Daoy (cell line): ENCODE measurements at regions not wholly inside any gene's neighbourhood (a gene's known extent, or its start where the extent isn't known, plus 50 kb on each side); places are given as distances from the start of the nearest gene placed in this dataset.

ENCODE experiments used
- DNase-seq: peaks from one replicate; pipeline ENCODE4 v3.0.0-alpha.2; 2015; ENCODE audit warnings: low read depth

GRCh38 chr7:68478326-68478725 is 1119.9 kb upstream of the AUTS2 start:
- no peak for DNase-seq

- DNase-seq = no peak
Observed at GRCh38 chr7:68482800-68483199, 1115.5 kb upstream of the AUTS2 start.

- no peak for DNase-seq
Observed at GRCh38 chr7:68484731-68485130, 1113.5 kb upstream of the AUTS2 start.

GRCh38 chr7:68485253-68485917 is 1112.9 kb upstream of the AUTS2 start:
- DNase-seq = no peak

GRCh38 chr7:68488341-68489060 is 1109.8 kb upstream of the AUTS2 start:
- no peak for DNase-seq

- no peak for DNase-seq
Observed at GRCh38 chr7:68491523-68492358, 1106.5 kb upstream of the AUTS2 start.

- DNase-seq = no peak
Observed at GRCh38 chr7:68492359-68492690, 1106.0 kb upstream of the AUTS2 start.

GRCh38 chr7:68503400-68503799 is 1094.9 kb upstream of the AUTS2 start:
- DNase-seq = no peak

- no peak for DNase-seq
Observed at GRCh38 chr7:68504716-68505115, 1093.6 kb upstream of the AUTS2 start.

GRCh38 chr7:68505721-68506120 is 1092.6 kb upstream of the AUTS2 start:
- DNase-seq = no peak

- DNase-seq = no peak
Observed at GRCh38 chr7:68507668-68508067, 1090.6 kb upstream of the AUTS2 start.

- no peak for DNase-seq
Observed at GRCh38 chr7:68509054-68509453, 1089.2 kb upstream of the AUTS2 start.

- no peak for DNase-seq
Observed at GRCh38 chr7:68509603-68510002, 1088.7 kb upstream of the AUTS2 start.

- no peak for DNase-seq
Observed at GRCh38 chr7:68511281-68511680, 1087.0 kb upstream of the AUTS2 start.

GRCh38 chr7:68512466-68512865 is 1085.8 kb upstream of the AUTS2 start:
- DNase-seq = no peak

GRCh38 chr7:68518060-68518459 is 1080.2 kb upstream of the AUTS2 start:
- DNase-seq = no peak

GRCh38 chr7:68524126-68524525 is 1074.1 kb upstream of the AUTS2 start:
- no peak for DNase-seq

GRCh38 chr7:68529221-68529620 is 1069.1 kb upstream of the AUTS2 start:
- DNase-seq = no peak

- DNase-seq = no peak
Observed at GRCh38 chr7:68535266-68535665, 1063.0 kb upstream of the AUTS2 start.

- DNase-seq = no peak
Observed at GRCh38 chr7:68537051-68537773, 1061.1 kb upstream of the AUTS2 start.

GRCh38 chr7:68537774-68538071 is 1060.6 kb upstream of the AUTS2 start:
- DNase-seq = no peak

- no peak for DNase-seq
Observed at GRCh38 chr7:68542831-68543230, 1055.4 kb upstream of the AUTS2 start.
